GM21786 (cell line): ENCODE measurements at regions not wholly inside any gene's neighbourhood (a gene's known extent, or its start where the extent isn't known, plus 50 kb on each side); places are given as distances from the start of the nearest gene placed in this dataset.

Source experiments
- ATAC-seq: cut with Tn5 transposase; IDR thresholded peaks from one replicate; pipeline ENCODE4 v1.9.1; 2021; ENCODE audit not compliant: unreplicated experiment

DNA sequence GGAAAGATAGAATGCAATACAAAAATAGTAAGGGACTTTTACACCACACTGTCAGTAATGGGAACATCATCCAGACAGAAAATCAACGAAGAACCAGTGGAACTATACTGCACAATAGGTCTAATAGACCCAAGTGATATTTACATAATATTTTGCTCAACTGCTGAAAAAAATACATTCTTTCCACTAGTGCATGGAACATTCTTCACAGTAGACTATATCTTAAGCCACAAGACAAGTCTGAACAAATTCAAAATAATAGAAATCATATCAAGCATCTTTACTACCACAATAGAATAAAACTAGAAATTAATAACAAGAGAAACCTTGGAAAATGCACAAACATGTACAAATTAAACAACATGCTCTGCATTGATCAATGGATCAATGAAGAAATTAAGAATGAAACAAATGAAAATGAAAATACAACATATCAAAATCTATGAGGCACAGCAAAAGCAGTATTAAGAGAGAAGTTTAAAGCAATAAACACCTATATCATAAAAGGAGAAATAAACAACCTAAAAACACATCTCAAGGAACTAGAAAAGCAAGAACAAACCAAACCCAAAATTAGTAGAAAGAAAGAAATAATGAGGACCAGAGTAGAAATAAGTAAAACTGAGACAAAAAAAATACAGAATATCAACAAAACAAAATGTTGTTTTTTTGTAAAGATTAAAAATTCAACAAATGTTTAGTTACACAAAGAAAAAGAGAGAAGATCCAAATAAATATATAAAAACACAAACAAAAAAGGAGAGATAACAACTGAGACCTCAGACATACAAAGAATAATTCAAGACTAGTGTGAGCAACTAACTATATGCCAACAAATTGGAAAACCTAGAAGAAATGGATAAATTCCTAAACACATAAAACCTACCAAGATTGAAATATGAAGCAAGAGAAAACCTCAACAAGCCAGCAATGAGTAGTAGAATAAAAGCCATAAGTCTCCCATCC, 51.5 kb upstream of the ANTXR2 start:
- ATAC-seq = no peak
